ENCODE measurements at regions not wholly inside any gene's neighbourhood (a gene's known extent, or its start where the extent isn't known, plus 50 kb on each side); places are given as distances from the start of the nearest gene placed in this dataset.

DNA sequence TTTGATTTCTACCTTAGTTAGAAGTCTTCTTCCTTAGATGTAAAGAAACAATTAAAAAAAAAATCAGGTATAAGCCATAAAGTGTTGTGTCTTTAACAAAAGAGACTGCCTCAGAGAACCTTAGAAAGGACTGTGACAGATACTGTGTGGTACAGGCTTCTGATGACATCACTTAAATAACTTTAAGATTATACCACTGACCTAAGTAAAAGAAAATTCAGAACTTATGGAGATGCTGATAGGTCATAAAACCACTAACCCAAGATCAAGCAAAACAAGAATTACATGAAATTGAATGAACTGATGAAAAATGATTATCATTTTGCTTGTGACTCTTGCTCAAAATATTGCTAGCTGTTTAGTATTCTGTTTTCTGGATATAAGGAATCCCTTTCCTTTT is 220.8 kb downstream of the NRIP1 start:
- TF ChIP-seq POLR2AphosphoS5 (IDR thresholded peaks at IDR 0.05; ENCODE audit: low read depth, low read length) (no peak), POLR2A (IDR thresholded peaks at IDR 0.05; ENCODE audit: low read depth, low read length) (no peak), TAF1 (IDR thresholded peaks at IDR 0.05; ENCODE audit: low read depth, low read length) (no peak), SPI1 (IDR thresholded peaks at IDR 0.05; ENCODE audit: low read depth, low read length) (no peak), PAX5 (IDR thresholded peaks at IDR 0.05; ENCODE audit: insufficient read depth, low read length, severe bottlenecking) (no peak)

Data from GM12891 (cell line).